ENCODE measurements at regions not wholly inside any gene's neighbourhood (a gene's known extent, or its start where the extent isn't known, plus 50 kb on each side); places are given as distances from the start of the nearest gene placed in this dataset.

- TF ChIP-seq NFYA (IDR thresholded peaks at IDR 0.05; ENCODE audit: borderline replicate concordance, low read depth, low read length), result no peak
- TF ChIP-seq CEBPB (IDR thresholded peaks at IDR 0.05; ENCODE audit: borderline replicate concordance in 1 of 2, low read depth in 2 of 2, low read length in 2 of 2), result no peak
- no peak for TF ChIP-seq WRNIP1 (IDR thresholded peaks at IDR 0.05; ENCODE audit: borderline replicate concordance, low read depth, low read length)
- no peak for TF ChIP-seq HDGF (IDR thresholded peaks at IDR 0.05)
Observed at GRCh38 chr11:120035756-120036155, 102.2 kb downstream of the TRIM29 start (continued).

GRCh38 chr11:120034881-120035630 lies 102.9 kb downstream of the TRIM29 start:
- H3K9ac ChIP-seq (ENCODE audit: control insufficient read depth, insufficient read depth, low read length), result no peak overlapping the region
- intact Hi-C loops (cut with micrococcal nuclease; ENCODE audit: unreplicated experiment) (no loop called here), in situ Hi-C loops (cut with MboI) (no loop called here)
- FAIRE-seq, result no peak
- H3K79me2 ChIP-seq (ENCODE audit: control insufficient read depth, insufficient read depth, low read length), result no peaks in the 10 kb centered on the region
- H3K27ac ChIP-seq (ENCODE audit: control insufficient read depth, insufficient read depth), result no peak overlapping the region
- no peak for ATAC-seq
- H3K4me2 ChIP-seq (ENCODE audit: control insufficient read depth, insufficient read depth), result no peak overlapping the region
- no peak for DNase-seq (ENCODE audit: low read depth, low spot score)
- POLR2A ChIA-PET, result interaction anchor here (0.5 kb wide), 1 partner anchor 87 kb away, joined by 3 read pairs; no protein-coding TSS in a partner anchor
- H2AFZ ChIP-seq (ENCODE audit: control insufficient read depth, low read depth, low read length), result no peak overlapping the region
- no peaks in the 10 kb centered on the region for H3K36me3 ChIP-seq (ENCODE audit: control insufficient read depth in 2 of 2, insufficient read depth in 2 of 2, low read length in 1 of 2)
- no peak overlapping the region for H3K4me3 ChIP-seq
- SMC1A ChIA-PET (ENCODE audit: uncharacterized antibody, unreplicated experiment), result no interaction called here
- BruUV-seq (replicated peaks), result no TSS peak
- RAD21 ChIA-PET (ENCODE audit: unreplicated experiment), result interaction anchor here (0.6 kb wide), 1 partner anchor 18 kb away, joined by 3 read pairs; no protein-coding TSS in a partner anchor
- 0 out of 4 replicates have a peak, but pooled peaks cover 0 to 2% of the 10 kb centered on the region in 2 experiments for H3K27me3 ChIP-seq (replicated peaks in 1 of 2; ENCODE audit: control insufficient read depth in 2 of 2, insufficient read depth in 2 of 2, low read length in 1 of 2)
- WGBS (ENCODE audit: insufficient coverage, insufficient replicate concordance, low lambda C conversion rate, missing lambda C conversion rate), result 31% methylated on average over 9 of the region's 9 CpGs
- H3K4me1 ChIP-seq (ENCODE audit: control insufficient read depth, insufficient read depth, low read length), result no peaks in the 10 kb centered on the region
- no peaks in the 10 kb centered on the region; the same call in 2 of the 3 replicates for H3K9me3 ChIP-seq (replicated peaks; ENCODE audit: control insufficient read depth, insufficient read depth, low read length)
- no peaks in the 10 kb centered on the region for H4K20me1 ChIP-seq (ENCODE audit: control insufficient read depth, insufficient read depth)
- CTCF ChIA-PET, result interaction anchor here (0.7 to 0.8 kb wide), 2 partner anchors 12 to 45 kb away, joined by 3 read pairs; no protein-coding TSS in a partner anchor
- no peak for TF ChIP-seq SPI1 (IDR thresholded peaks at IDR 0.05; ENCODE audit: borderline replicate concordance, insufficient read depth, low read depth, low read length)
- no peak for TF ChIP-seq IRF4 (IDR thresholded peaks at IDR 0.05; ENCODE audit: low read depth, low read length)
- no peak for TF ChIP-seq GATAD2B (conservative IDR thresholded peaks at IDR 0.05; ENCODE audit: low read depth)
- TF ChIP-seq PAX5 (IDR thresholded peaks at IDR 0.05; ENCODE audit: borderline replicate concordance, low read depth, low read length), result no peak
- no peak for TF ChIP-seq KLF5 (IDR thresholded peaks at IDR 0.05; ENCODE audit: partially characterized antibody)
- no peak for TF ChIP-seq NFYB (IDR thresholded peaks at IDR 0.05; ENCODE audit: insufficient read depth, low read depth, low read length)
- no peak for TF ChIP-seq MYC (IDR thresholded peaks at IDR 0.05; ENCODE audit: insufficient read depth, insufficient read length, insufficient replicate concordance, low read length, severe bottlenecking)
- no peak for TF ChIP-seq HDAC2 (IDR thresholded peaks at IDR 0.05)
- TF ChIP-seq RUNX3 (IDR thresholded peaks at IDR 0.05; ENCODE audit: low read length), result no peak
- TF ChIP-seq ZNF384 (IDR thresholded peaks at IDR 0.05; ENCODE audit: borderline replicate concordance, low read depth, low read length), result no peak
- no peak for TF ChIP-seq JUND (IDR thresholded peaks at IDR 0.05; ENCODE audit: low read depth, low read length)
- TF ChIP-seq TCF3 (IDR thresholded peaks at IDR 0.05; ENCODE audit: borderline replicate concordance, insufficient read depth, low read depth, low read length), result no peak
- no peak for TF ChIP-seq HCFC1 (IDR thresholded peaks at IDR 0.05; ENCODE audit: low read length)
